ENCODE measurements at regions not wholly inside any gene's neighbourhood (a gene's known extent, or its start where the extent isn't known, plus 50 kb on each side); places are given as distances from the start of the nearest gene placed in this dataset.

DNA sequence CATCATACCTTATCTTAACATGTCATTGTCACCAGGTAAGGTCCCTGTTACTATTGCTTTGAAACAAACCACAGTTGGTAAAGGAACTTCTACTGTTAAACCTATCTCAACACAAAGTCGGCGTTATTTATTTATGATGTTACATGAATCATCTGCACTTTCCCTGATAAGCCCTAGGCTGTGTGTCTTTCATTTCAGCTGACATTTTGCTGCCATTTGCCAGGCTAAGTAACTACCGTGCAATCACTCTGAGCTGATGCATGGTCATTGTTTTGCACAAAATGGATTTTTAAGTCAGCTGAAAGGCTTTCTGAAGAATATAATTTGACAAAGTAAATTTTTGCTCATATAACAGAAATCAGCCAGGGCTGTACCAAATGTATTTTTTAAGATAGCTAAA is 546.5 kb downstream of the ZNF608 start:
- TF ChIP-seq, protein P1, sequence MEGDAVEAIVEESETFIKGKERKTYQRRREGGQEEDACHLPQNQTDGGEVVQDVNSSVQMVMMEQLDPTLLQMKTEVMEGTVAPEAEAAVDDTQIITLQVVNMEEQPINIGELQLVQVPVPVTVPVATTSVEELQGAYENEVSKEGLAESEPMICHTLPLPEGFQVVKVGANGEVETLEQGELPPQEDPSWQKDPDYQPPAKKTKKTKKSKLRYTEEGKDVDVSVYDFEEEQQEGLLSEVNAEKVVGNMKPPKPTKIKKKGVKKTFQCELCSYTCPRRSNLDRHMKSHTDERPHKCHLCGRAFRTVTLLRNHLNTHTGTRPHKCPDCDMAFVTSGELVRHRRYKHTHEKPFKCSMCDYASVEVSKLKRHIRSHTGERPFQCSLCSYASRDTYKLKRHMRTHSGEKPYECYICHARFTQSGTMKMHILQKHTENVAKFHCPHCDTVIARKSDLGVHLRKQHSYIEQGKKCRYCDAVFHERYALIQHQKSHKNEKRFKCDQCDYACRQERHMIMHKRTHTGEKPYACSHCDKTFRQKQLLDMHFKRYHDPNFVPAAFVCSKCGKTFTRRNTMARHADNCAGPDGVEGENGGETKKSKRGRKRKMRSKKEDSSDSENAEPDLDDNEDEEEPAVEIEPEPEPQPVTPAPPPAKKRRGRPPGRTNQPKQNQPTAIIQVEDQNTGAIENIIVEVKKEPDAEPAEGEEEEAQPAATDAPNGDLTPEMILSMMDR (conservative IDR thresholded peaks at IDR 0.05) = no peak
- no peak for TF ChIP-seq ZFX (IDR thresholded peaks at IDR 0.05)
